HG03571 (cell line): ENCODE measurements at regions not wholly inside any gene's neighbourhood (a gene's known extent, or its start where the extent isn't known, plus 50 kb on each side); places are given as distances from the start of the nearest gene placed in this dataset.
"Not testable (repeated sequence)": the region's sequence is repeated elsewhere in the genome, so short reads cannot be mapped to it uniquely, and the experiment has no call there.

Experiments used
- ATAC-seq: cut with Tn5 transposase; IDR thresholded peaks from one replicate; pipeline ENCODE4 v1.9.1; 2021; ENCODE audit not compliant: unreplicated experiment

DNA sequence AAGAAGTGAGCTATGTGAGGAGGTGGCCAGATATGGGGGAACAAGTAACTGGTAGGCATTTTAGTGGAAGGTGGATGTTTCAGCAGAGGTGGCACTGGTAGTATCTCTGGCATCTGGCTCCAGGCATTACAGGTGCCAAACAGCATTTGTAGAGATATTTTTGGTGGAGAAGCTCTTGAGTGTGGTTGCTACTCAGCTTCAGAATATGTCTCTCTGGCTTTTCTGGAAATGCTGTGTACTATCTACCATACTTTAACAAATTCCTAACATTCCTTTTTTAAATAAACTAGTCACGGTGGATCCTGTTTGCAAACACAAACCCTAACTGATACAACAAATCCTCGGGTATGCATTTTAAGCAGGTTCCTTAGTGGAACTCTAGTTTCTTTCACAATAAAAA is 128.0 kb downstream of the BARX2 start:
- no peak for ATAC-seq

GRCh38 chr11:129505266-129505665 is 129.6 kb downstream of the BARX2 start:
- no peak for ATAC-seq

GRCh38 chr11:129508163-129508562 is 132.5 kb downstream of the BARX2 start:
- ATAC-seq, result no peak

DNA sequence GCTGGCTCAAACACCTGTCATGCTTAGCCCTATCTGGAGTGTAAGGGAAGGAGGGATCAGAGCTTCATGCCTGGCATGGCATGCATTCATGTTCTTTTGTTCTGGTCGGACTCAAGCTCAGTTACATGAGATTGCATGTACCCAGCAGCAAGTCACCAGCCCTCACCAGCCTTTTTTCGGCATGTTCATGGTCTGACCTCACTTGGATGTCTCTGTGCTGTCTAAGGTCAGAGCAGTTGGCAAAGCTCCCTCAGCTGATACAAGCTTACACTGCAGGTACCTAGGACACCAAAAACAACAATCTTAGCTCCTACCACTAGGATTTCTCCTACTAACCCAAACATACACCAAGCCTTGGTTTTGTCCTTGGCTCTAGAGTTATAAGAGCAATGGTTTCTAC is 152.6 kb downstream of the BARX2 start:
- ATAC-seq, result no peak

GRCh38 chr11:129530154-129530895 is 154.7 kb downstream of the BARX2 start:
- ATAC-seq, result no peak

- no peak for ATAC-seq
Observed at GRCh38 chr11:129533395-129533794, 157.7 kb downstream of the BARX2 start.

GRCh38 chr11:129536338-129536737 is 160.7 kb downstream of the BARX2 start:
- no peak for ATAC-seq

GRCh38 chr11:129538323-129538722 is 162.7 kb downstream of the BARX2 start:
- ATAC-seq, result no peak

DNA sequence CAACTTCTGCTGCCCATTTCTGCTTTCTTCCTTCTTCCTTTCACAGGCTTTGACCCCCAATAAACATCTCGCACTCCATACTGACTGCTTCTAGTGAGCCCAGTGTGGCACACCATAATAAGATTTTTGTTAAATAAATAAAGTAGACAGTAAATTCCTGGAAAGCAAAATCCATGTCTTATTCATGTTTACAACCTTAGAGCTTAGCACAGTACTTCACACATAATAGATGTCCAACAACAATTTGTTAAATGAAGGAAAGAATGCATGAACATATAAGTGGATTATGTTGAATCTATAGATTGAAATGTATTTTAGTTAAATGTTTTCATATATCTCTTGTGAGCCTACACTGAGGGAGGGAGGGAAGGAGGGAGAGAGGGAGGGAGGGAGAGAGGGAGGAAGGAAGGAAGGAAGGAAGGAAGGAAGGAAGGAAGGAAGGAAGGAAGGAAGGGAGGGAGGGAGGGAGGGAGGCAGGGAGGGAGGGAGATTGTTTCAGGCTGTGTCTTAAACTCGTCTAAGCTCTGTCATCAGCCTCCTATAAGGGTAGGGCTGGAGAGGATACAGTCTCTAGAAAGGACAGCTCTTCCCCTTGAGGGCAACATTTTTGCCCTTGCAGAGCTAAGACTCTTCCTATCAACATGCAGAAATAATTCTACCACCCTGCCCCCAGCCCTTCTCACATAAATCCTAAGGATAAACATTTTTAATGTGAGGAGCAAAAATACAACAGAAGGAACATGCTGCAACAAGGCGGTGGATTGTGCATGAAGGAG is 168.1 kb downstream of the BARX2 start:
- no peak for ATAC-seq

- no peak for ATAC-seq
Observed at GRCh38 chr11:129544691-129545090, 169.0 kb downstream of the BARX2 start.

DNA sequence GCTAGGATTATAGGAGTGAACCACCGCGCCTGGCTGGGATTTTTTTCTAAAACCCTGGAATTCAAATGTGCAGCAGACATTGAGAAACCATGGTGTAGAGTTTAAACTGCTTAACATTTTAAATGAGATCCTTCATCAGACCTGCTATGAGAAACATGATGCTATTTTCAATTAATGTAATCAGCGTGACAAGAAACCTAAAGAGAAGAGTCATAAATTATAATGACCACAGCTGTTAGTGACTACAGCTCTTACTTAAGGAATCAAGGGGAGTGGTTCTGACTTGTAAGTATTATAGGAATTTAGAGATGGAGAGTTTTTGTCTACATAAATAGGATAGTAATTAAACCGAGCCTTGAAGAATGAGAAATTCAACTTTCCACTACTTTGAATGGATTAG is 170.6 kb downstream of the BARX2 start:
- no peak for ATAC-seq

DNA sequence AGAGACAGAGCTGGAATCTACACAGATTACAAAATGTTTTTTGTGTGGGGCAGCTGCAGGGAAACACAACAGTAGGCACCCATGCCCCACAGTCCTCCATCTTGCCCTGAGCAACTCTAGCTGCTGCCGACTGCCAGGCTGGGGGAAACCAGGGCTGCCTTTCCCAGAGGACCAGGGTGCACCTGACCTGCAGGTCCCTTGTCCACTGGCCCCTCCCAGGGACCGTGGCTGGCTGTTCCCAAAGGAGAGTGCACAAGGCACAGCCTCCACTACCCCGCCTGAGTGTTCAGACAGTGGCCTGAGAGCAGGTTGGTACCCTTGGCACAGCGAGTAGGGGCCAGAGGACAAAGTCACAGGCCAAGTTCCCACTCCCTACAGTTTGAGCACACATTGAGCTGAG is 181.8 kb downstream of the BARX2 start:
- no peak for ATAC-seq

GRCh38 chr11:129569007-129569406 is 193.4 kb downstream of the BARX2 start:
- no peak for ATAC-seq

DNA sequence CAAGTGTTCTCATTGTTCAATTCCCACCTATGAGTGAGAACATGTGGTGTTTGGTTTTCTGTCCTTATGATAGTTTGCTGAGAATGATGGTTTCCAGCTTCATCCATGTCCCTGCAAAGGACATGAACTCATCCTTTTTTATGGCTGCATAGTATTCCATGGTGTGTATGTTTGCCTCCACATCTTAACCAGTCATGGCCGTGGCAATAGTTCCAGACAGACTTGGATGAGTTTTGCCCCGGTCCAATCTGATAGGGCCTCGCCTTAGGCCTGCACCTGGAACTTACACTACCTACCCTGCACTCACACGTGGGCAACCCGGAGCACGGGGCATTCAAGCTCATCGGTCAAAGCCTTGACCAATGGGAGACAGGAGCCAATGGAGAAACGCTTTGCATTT is 197.0 kb downstream of the BARX2 start:
- ATAC-seq, result not testable (repeated sequence)

GRCh38 chr11:129573161-129573560 is 197.5 kb downstream of the BARX2 start:
- no peak for ATAC-seq

DNA sequence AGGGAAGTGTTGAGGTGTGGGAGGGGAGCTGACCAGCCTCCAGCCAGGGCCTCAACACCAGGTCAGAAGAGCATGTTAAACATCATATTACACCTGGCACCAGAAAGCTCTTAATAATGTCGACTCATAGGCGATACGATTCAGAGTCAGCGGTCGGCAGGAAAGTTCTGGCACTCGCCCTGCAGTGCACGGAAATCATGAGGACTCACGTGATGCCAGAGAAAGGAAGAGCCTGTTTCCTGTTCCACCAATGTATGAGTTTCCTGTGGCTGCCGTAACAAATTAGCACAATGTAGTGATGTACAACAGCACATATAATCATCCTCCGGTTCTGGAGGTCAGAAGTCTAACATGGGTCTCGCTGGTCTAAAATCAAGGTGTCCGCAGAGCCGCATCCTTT is 198.8 kb downstream of the BARX2 start:
- no peak for ATAC-seq

DNA sequence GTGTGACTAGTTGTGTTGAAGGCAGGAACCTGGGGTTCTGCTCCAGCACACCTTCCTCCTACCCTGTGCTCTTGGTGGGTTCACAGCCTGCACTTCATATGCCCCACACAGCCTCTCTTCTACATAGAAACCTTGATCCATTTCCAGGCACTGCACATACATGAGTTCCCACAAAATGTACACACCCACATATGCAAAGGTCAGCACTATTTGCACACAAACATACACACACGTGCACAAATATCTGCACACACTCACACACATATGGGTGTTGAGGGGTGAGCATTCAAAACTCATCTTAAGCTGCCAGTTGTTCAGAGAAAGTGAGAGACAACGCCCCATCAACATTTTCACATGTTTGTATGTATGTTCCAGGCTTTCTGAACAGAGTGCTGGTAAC is 201.0 kb downstream of the BARX2 start:
- no peak for ATAC-seq

DNA sequence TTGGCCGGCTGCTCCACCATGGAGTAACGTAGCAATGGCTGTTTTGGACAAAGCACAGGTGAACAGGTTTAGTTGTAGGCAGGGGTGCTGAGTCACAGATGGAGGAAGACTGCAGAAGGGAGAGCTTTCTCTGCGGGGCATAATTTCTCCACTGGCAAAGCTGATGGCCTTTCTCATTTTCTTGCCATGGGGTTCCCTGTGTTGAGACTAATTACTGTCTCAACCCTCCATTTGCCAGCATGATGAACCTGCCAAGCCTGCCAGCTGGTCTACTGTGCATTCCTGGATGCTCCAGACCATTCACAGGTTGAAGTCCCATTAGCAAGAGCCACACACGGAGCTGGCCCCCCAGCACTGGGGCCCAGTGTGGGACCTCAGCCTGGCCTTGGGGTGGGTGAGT is 202.4 kb downstream of the BARX2 start:
- ATAC-seq, result no peak

GRCh38 chr11:129580278-129580677 is 204.6 kb downstream of the BARX2 start:
- no peak for ATAC-seq

DNA sequence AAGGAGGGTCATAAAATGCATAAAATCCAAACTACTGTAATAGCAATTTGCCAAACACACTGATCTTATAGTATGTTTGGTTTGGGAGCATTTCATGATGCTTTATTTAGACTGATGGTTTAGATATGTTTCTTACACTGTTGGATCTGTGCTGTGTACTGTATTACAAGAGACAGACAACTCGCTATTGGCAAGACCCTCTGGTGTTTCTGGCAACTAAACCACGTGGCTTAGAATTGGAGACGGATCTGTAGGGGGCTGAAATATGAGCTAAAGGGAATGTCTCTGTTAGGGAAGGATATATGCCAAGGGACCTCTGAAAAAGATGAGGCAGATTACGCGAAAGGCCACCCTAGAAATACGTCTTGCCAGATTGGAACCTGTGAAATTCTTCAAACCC is 208.7 kb downstream of the BARX2 start:
- no peak for ATAC-seq

DNA sequence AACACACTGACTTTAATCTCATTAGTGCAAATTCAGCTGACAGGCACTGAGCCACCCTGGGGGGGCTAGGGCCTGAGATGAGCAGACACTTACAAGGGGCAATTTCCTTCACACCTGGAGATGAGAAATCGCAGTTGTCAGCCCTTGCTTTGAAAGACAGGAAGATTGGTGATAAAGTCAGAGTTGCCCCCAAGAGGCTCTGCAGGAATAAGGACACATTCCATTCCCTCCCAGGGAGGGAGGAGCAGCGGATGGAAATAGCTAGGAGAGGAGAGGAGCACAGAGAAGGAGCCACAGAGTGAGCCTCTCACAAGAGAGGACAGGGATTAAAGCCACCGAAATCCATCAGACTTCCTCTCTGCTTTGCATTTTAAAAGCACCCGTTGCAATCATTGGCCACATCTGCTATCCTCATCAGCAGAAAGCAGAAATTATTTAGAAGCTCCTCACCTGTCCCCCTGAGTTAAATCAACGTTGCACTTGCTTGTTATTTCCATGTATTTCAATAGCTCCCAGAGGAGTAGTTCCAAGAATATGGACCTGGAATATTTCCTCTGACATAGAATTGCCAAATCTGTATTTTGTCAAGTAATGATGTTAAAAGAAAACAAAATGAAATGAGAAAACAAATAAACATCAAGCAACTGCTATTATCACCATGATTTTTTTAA is 213.7 kb downstream of the BARX2 start:
- no peak for ATAC-seq
